ENCODE measurements at regions not wholly inside any gene's neighbourhood (a gene's known extent, or its start where the extent isn't known, plus 50 kb on each side); places are given as distances from the start of the nearest gene placed in this dataset.
"Not testable (repeated sequence)": the region's sequence is repeated elsewhere in the genome, so short reads cannot be mapped to it uniquely, and the experiment has no call there.

DNA sequence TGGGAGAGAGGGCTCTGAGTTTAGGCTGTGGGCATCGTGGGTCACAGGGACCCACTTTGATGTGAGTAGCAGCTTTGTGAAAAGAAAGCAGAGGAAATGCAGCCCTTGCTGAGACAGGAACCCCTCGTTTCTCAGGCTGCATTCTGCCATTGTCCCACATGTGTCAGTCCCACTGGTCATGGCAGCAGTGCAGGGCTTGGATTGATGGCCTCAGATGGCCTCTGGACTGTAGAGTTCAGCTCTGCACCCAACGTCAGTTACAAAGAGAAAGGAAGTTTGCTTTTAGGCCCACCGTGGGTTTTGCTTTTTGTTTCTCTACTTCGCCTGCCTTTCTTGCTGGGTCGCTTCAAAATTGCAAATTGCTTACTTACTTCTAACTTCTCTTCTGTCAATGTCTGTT is 248.3 kb upstream of the KLF3 start:
- DNase-seq (ENCODE audit: low read depth, low spot score), result no peak

DNA sequence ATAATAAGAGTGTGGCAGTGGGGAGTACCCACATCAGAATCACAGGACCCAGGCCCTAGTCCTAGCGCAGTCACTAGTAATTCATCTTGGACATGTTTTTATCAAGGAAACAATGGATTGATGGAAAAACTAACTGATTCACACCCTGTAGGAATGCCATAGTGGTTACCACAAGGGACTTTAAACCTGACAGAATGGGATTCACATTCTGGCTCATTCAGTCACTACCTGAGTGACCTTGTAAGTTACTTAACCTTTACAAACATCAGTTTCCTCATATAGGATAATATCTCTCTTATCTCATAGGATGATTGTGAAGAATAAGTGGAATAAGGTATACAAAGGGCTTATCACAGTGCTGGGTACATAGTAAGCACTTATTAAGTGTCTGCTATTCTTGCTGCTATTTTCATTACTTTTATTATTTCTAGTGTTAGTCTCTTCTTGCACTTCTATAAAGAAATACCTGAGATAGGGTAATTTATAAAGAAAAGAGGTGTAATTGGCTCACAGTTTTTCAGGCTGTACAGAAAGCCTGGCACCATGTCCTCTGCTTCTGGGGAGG is 247.5 kb upstream of the KLF3 start:
- DNase-seq (ENCODE audit: low read depth, low spot score), result no peak

DNA sequence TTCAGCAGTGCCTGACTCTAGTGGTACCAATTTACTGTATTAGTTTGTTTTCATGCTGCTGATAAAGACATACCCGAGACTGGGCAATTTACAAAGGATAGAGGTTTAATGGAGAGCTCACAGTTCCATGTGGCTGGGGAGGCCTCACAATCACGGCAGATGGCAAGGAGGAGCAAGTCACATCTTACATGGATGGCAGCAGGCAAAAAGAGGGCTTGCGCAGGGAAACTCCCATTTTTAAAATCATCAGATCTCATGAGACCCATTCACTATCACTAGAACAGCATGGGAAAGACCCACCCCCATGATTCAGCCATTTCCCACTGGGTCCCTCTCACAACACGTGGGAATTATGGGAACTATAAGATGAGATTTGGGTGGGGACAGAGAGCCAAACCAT is 243.7 kb upstream of the KLF3 start:
- DNase-seq (ENCODE audit: low read depth, low spot score), result not testable (repeated sequence)

DNA sequence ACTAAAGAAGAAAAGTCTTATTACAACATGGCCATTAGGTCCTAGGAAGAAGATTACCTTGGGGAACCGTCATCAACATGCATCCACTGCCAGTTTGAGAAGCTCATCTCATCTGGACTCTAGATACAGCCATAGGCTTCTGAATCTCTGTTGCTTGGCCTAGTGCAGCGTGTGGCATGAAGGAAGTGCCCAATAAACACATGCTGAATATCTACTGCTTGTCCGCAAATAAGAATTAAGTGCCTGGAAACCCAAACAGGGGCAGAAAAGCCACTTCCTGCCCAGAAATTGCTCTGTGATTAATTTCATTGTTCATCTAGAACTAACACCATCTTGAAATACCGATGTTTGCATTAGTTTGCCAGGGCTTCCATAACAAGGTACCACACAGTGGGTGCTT is 241.1 kb upstream of the KLF3 start:
- no peak for DNase-seq (ENCODE audit: low read depth, low spot score)

DNA sequence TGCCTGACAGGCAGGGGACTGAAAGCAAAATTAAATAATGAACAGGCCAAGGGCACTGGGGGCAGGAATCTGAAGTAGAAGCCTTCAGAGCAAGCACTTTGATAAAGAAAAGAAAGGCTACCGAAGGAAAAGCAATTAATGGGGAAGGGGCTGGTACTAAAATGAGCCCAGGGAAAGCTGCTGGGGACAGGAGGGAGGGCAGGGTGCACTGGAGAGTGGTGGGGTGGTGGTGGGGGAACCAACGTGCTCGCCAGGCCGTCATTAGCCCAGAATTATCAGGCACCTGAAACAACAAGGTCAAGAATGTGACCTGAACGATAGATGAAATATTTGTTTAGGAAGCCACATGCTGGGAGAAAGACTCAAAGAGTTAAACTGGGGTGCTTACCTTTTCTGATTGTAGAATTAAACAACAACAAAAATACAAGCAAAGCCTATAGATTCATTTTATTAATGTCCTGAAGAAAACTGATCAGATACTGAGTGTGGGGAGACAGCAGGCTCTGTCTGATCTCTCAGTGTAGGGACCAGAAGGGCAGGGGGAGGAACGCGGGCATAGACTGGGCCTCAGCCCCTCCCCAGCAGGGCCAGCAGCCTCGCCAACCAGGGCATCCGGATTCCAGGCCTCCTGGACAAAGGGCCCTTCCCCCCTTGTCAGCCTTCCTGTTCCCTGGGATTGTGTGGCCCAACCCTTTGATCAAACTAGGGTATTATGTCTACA is 239.7 kb upstream of the KLF3 start:
- no peak for DNase-seq (ENCODE audit: low read depth, low spot score)

DNA sequence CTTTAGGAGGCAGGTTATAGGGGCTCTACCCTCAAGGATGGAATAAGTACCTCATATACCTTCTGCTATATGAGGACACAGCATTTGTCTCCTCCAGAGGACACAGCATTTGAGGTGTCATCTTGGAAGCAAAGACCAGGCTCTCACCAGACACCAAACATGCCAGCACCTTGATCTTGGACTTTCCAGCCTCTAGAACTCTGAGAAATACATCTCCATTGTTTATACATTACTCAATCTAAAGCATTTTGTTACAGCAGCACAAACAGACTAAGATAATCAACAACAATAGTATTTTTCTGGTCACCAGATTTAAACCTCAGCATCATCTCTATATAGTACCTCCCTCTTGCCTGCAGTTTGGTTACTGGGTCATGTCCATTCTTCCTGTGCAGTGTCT is 237.5 kb upstream of the KLF3 start:
- DNase-seq (ENCODE audit: low read depth, low spot score), result no peak

DNA sequence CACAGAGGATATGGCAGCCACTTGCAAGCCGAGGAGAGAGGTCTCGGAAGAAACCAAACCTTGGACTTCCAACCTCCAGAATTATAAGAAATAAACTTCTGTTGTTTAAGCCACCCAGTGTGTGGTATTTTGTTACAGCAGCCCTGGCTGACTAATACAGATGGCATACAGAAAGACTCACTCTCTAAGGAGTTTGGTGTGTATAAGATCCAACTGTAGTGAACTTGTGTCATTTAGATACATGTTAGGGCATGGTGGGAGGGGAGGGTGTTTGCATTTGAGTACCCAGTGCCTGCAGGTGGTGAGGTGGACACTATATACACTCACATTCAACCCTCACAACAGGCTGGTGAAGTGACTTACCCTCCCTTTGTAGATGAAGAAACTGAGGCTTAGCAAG is 233.2 kb upstream of the KLF3 start:
- no peak for DNase-seq (ENCODE audit: low read depth, low spot score)

DNA sequence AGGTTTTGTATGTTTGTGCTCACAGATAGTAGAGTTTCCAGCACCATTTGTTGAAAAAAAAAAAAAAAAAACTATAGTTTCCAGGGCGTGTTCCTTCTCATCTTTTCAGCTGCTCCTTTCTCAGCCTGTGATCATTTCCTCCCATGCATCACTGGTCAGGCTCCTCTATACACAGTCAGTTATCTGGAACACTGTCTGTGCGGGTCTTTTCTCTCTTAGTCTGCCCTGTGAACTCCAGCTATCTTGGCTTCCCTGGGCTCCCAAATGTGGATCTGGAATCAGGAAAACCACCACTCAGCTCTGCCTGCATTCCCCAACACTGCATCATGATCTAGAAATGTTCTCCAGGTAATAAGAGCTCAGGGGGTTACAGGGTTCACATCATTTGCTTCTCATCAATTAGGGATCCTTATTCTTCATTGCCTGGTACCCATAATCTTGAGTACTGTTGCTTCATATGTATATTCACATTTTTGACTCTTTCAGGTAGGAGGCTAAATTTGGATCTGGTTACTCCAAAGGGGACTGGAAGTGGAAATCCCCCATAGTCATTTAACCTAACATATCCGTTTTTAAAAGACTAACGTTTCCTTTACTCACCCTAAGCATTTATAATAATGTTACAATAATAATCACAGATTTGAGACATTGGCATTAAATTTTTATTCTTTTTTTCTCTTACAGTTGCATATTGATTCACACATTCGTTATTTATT is 221.8 kb upstream of the KLF3 start:
- DNase-seq (ENCODE audit: low read depth, low spot score), result no peak

DNA sequence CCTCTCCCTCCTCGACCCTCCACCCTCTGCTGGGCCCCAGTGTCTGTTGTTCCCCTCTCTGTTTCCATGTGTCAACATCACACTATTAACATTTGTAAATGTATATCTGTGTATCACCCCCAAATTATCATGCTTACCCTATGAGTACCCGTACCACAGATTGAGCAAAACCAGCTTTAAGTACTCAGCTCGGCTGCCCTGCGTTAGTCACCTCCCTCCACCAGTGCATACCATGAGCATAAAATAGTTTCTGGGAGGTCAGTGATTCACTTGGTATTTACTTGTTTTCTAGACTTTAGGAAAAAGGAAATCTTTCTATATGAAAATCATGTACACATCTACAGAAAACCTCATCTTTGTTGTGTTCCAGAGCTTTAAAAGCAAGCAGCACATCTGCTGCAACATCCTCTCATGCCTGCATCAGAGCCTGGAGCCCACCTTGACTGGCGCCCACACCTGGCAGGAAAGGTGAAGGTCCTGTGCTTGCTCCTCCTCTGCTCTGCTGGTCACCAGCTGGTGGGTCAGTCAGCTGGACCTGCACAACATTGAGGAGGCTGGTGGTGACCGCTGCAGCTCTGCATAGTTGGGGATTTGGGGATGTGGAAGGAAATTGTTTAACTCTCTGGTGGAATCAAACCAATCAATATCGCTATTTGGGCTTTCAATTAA is 214.4 kb upstream of the KLF3 start:
- DNase-seq (ENCODE audit: low read depth, low spot score), result no peak

DNA sequence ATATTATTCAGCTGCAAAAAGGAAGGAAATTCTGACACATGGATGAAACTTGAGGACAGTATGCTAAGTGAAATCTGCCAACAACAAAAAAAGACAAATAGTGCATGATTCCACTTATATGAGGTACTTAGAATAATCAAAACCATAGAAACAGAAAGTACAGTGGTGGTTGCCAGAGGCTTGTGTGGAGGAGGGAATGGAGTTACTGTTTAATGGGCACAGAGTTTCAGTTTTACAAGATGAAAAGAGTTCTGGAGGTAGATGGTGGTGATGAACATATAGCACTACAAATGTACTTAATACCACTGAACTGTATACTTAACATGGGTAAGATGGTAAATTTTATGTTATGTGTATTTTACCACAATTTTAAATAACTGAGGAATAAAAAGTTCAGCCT is 212.0 kb upstream of the KLF3 start:
- DNase-seq (ENCODE audit: low read depth, low spot score), result no peak

DNA sequence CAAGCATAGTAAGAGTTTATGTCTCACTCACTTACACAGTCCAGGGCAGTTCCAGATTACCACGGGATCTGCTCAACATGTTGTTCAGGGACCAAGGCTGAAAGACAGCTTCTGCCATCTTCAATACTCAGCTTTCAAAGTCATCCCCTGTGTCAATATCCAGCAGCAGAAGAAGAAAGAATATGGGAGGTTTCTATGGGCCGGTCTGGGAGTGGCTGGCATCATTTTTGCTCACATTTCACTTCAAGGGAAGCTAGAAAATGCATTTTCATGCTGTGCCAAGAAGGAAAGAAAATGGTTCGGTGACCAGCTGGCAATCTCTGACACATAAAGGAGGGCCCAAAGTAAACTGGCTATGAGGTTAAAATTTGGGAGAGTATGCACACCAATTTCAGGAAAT is 211.5 kb upstream of the KLF3 start:
- DNase-seq (ENCODE audit: low read depth, low spot score), result no peak

DNA sequence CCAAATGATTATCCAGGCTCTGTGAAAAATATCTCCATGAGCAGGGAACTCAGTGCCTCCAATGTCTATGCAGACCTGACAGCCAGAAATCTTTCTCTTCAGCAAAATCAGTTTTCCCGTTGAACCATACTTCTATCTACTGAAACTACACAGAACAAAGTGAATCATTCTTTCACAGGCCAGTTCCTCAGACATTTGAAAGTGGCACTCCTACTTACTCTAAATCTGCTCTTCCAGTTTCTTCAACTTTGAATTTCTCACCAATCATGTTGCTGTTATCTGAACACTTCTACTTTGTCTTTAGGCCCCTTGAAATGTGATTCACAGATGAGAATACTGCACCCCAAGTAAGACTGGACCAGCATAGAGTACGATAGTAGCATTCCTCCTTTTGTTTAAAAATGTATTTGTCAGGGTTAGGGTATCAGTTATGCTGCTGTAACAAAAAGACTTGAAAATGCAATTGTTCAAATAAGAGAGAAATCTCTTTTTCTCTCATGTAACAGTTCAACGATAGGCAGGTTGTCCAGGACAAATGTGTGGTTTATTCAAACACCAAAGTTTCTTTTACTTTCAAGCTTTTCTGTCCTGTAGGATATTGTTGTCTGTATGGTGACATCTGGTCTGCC is 210.6 kb upstream of the KLF3 start:
- DNase-seq (ENCODE audit: low read depth, low spot score), result no peak

DNA sequence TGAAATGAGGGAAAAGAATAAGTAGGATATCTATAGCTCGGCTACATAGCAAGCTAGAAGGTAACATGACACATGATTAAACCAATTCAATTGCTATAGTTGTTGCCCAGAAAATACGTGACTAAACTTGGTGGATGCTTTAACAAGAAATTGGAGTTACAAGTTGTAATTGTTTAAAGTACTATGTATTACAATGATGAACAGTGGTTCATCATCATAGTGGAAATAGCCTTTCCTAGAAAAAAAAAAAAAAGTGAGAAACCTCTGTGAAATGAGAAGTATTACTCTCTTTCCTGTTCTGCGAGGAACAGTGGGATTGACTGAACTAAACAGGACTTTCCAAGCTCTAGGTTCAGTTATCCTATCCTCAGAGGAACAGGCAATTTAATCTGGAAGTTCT is 209.7 kb upstream of the KLF3 start:
- DNase-seq (ENCODE audit: low read depth, low spot score), result no peak

DNA sequence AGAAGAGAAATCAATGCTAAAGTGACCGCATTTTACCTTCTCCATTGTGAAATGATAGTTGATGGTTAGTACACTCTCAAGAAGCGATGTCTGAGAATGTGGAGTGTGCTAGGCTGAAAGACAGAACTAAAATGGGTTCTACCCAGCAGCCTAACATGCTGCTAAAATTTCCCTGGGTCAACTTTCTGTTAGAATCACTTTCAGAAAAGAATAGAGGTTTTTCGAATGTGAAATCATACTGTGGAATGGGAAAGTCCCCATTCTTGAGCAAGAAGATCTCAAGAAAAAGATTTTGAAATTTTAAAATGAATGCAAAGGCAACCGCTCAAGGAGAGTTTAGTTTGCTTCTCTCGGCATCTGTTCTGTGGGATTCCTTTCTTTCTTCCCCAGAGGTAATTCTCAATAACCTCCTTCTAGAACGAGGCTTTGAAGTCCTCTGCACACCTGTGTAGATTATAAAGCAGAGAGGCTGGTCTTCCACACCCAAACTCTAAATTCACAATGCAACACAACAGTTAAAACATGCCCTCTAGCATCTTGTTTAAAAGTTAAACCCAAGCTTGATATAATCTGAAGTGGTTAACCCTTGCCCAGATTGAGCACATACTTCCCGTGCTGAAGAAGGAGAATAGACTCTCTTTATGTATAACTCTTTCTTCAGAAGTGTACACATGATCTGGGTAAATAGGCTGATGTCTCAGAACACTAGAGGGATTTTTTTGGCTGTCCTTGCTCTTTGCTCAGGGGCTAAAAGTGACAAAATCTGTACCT is 208.7 kb upstream of the KLF3 start:
- DNase-seq (ENCODE audit: low read depth, low spot score), result no peak

DNA sequence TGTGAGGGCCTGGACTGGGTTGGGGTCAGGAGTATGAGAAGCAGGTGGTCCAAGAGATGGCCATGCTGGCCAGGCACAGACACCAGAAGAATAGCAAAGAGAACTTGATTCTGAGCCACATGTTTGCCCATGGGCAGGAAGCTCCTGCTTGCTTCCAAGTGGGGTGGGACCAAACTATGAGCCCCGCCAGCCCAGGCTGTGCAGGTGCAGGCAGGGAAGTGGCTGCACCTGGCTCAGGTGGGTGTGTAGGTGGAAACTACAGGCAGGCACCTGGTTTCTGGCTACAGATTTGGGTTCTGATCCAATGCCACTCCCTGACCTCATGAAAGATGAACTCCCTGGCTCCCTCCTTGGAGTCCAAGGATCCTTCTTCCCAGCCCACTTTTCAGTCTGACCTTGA is 207.9 kb upstream of the KLF3 start:
- no peak for DNase-seq (ENCODE audit: low read depth, low spot score)

DNA sequence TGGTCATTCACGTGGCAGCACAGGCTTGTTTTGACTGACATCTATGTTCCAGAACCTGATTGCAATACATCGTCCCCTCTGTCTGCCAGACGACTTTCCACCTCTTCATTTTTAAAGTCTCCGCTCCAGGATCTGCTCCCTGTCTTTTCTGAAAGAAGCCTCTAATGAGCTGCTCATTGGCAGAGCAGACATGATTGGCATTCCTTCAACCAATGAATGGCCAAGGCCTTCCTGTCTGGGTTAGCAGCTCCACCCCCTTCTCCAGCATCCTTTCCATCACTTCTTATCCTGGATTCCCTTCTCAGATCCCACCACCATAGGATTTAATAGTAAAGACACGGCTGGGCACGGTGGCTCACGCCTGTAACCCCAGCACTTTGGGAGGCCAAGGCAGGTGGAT is 202.7 kb upstream of the KLF3 start:
- DNase-seq (ENCODE audit: low read depth, low spot score), result no peak

DNA sequence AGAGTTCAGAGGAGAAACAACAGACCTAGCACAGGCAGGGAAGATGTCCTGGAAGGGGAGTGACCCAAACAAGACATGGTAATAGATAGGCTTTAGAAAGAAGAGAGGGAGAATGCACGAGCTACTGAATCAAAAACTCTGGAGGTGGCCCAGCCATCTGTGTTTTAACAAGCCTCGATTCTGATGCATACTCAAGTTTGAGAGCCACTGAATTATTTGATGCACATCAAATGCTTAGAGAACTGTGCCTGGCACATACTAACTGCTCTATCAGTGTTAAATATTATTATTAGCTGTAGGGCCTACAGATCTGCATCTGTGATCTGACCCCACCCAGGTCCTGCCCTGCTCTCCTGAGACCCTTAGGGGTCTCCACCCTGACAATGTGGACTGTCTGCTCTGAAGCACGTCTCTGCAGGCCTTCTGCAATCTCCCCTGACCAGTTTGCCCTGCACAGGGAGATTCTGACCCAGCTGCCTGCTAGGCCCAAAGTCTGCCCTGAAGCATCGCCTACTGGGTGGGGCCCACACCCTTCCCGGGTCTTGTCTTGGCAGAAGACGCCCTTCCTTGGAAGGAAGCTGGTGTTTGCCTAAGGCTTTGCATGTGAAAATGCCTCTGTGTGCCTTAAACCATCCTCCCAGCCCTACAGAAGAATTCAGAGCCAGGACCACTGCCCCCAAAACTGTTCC is 201.5 kb upstream of the KLF3 start:
- DNase-seq (ENCODE audit: low read depth, low spot score), result no peak

DNA sequence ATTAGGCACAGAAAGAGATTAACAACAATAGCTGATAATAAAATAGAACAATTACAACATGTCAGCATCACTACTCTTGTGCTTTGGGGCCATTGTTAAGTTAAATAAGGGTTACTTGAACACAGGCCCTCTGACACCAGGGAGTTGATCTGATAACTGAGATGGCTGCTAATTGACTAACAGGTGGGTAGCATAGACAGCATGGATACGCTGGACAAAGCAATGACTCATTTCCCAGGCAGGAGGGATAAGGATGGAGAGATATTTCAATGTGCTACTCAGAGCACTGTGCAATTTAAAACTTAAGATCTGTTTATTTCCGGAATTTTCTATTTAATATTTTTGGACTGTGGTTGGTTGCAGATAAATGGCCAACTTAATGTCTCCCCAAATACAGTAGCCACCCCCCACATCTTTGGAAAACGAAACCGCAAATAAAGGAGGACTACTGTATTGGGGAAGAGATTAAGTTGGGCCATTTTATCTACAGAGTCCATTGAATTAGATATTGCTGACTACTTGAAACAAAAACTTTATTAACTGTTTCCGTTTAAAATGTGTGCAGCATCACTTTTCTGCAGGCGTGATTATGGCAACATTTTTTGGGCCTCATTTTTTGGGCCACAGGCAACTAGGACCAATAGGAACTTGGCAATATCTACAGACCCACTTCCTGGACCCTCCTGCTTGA is 200.6 kb upstream of the KLF3 start:
- no peak for DNase-seq (ENCODE audit: low read depth, low spot score)

DNA sequence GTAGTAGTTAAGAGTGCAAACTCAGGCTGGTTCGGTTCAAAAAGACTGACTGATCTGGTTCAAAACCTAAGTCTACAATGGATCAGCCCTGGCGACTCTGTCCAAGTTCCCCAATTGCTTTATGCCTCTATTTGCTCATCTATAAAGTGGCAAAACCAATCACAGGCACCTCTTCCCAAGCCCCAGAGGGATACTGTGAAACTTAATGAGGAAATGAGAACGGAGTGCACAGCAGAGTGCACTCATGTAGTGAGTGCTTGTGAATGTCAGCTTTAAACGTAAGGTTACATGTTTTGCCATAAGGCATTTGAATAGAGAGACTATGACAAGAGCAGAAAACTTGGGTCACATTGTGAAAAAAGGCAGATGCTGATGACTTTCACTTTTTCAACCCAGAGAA is 199.7 kb upstream of the KLF3 start:
- DNase-seq (ENCODE audit: low read depth, low spot score), result no peak

DNA sequence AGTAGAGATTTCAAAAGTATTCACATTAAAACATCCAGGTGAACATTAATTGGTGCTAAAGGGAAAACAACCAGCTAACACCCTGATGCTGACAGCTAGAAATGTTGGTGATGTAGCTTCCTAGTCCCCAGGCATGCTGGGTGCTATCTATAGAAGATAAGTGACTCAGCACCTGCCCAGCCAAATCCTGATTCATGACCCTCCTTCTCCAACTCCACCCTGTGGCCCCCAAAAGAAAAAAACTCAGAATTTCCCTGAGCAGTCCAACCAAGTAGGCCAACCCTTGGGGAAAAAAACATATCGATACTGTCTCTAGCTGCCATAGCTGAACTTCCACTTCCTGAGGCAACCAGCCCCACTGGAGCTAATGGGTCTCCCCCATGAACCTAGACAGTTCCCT is 197.6 kb upstream of the KLF3 start:
- no peak for DNase-seq (ENCODE audit: low read depth, low spot score)

Data from smooth muscle cell of the brain vasculature (primary cell).